RPMI7951 (cell line): ENCODE measurements at regions not wholly inside any gene's neighbourhood (a gene's known extent, or its start where the extent isn't known, plus 50 kb on each side); places are given as distances from the start of the nearest gene placed in this dataset.
A peak's percentile ranks its signal among the peaks of the same experiment; 100 is the strongest.
"Not testable (repeated sequence)": the region's sequence is repeated elsewhere in the genome, so short reads cannot be mapped to it uniquely, and the experiment has no call there.

Experiments
- DNase-seq: peaks from one replicate; pipeline ENCODE4 v3.0.0-alpha.2; 2012; ENCODE audit warnings: low read depth

GRCh38 chr4:101730291-101731117, 60.0 kb upstream of the BANK1 start:
- DNase-seq: peak; percentile 65

- no peak for DNase-seq
Observed at GRCh38 chr4:101727238-101727637, 63.3 kb upstream of the BANK1 start.

- no peak for DNase-seq
Observed at GRCh38 chr4:101724093-101724492, 66.4 kb upstream of the BANK1 start.

- no peak for DNase-seq
Observed at GRCh38 chr4:101718810-101719209, 71.7 kb upstream of the BANK1 start.

GRCh38 chr4:101711590-101712260, 78.8 kb upstream of the BANK1 start:
- DNase-seq: no peak

- DNase-seq: no peak
Observed at GRCh38 chr4:101710806-101711205, 79.7 kb upstream of the BANK1 start.

- DNase-seq: no peak
Observed at GRCh38 chr4:101708293-101709039, 82.1 kb upstream of the BANK1 start.

- no peak for DNase-seq
Observed at GRCh38 chr4:101707596-101707995, 82.9 kb upstream of the BANK1 start.

- DNase-seq: no peak
Observed at GRCh38 chr4:101706535-101707057, 83.9 kb upstream of the BANK1 start.

- DNase-seq: no peak
Observed at GRCh38 chr4:101701551-101701950, 89.0 kb upstream of the BANK1 start.

GRCh38 chr4:101699441-101700124, 90.9 kb upstream of the BANK1 start:
- DNase-seq: no peak

GRCh38 chr4:101697266-101697665, 93.3 kb upstream of the BANK1 start:
- no peak for DNase-seq

- DNase-seq: no peak
Observed at GRCh38 chr4:101696276-101697010, 94.1 kb upstream of the BANK1 start.

GRCh38 chr4:101695176-101695575, 95.4 kb upstream of the BANK1 start:
- no peak for DNase-seq

GRCh38 chr4:101694403-101694802, 96.1 kb upstream of the BANK1 start:
- not testable (repeated sequence) for DNase-seq

- no peak for DNase-seq
Observed at GRCh38 chr4:101693842-101694398, 96.6 kb upstream of the BANK1 start.

- DNase-seq: no peak
Observed at GRCh38 chr4:101689220-101689619, 101.3 kb upstream of the BANK1 start.

GRCh38 chr4:101685126-101685525, 105.4 kb upstream of the BANK1 start:
- no peak for DNase-seq

- DNase-seq: no peak
Observed at GRCh38 chr4:101682946-101683345, 107.6 kb upstream of the BANK1 start.

- DNase-seq: peak; percentile 23
Observed at GRCh38 chr4:101678180-101678579, 112.3 kb upstream of the BANK1 start.

- no peak for DNase-seq
Observed at GRCh38 chr4:101670897-101671296, 119.6 kb upstream of the BANK1 start.
